GM23338 (cell line): ENCODE measurements at regions not wholly inside any gene's neighbourhood (a gene's known extent, or its start where the extent isn't known, plus 50 kb on each side); places are given as distances from the start of the nearest gene placed in this dataset.

Experiments
- CREB1 ChIP-seq: fragments of 250-450 bp; sonication (Bioruptor Pico); IDR thresholded peaks from 2 replicates; pipeline ENCODE4 v1.5.0; 2020; ENCODE audit warnings: low read depth, mild to moderate bottlenecking, moderate library complexity
- EZH2 ChIP-seq: fragments of 200-600 bp; sonication (generic); IDR thresholded peaks from one replicate; pipeline ENCODE4 v1.8.0; 2017; ENCODE audit warnings: antibody characterized with exemption, mild to moderate bottlenecking, low read depth; ENCODE audit not compliant: unreplicated experiment
- EZH2phosphoT487 ChIP-seq: fragments of 200-600 bp; sonication (generic); IDR thresholded peaks from one replicate; pipeline ENCODE4 v1.8.1; 2018; ENCODE audit warnings: antibody characterized with exemption; ENCODE audit not compliant: unreplicated experiment
- JUNB ChIP-seq: IDR thresholded peaks from one replicate; pipeline ENCODE4 v1.6.1; 2016; ENCODE audit warnings: antibody characterized with exemption; ENCODE audit not compliant: unreplicated experiment
- POLR2AphosphoS5 ChIP-seq: IDR thresholded peaks from 2 replicates; pipeline ENCODE4 v1.6.1; 2016; ENCODE audit warnings: antibody characterized with exemption, low read depth
- ZNF331 ChIP-seq: fragments of 250-450 bp; sonication (Bioruptor Pico); IDR thresholded peaks from 2 replicates; pipeline ENCODE4 v1.5.0; 2020; ENCODE audit warnings: low read depth, mild to moderate bottlenecking, moderate library complexity
- TF ChIP-seq, protein P1 (sequence below): IDR thresholded peaks from one replicate; pipeline ENCODE4 v1.6.1; 2018; ENCODE audit warnings: antibody characterized with exemption; ENCODE audit not compliant: unreplicated experiment
- TF ChIP-seq, protein P2 (sequence below), 2 experiments: fragments of 200-600 bp in 1 of 2; sonication (generic) in 1 of 2; conservative IDR thresholded peaks; 2 replicates each; pipeline versions ENCODE4 v1.5.1 to v1.6.1; 2016 to 2017; ENCODE audit warnings: antibody characterized with exemption in 2 of 2, low read depth in 2 of 2, mild to moderate bottlenecking in 2 of 2, moderate library complexity in 1 of 2

DNA sequence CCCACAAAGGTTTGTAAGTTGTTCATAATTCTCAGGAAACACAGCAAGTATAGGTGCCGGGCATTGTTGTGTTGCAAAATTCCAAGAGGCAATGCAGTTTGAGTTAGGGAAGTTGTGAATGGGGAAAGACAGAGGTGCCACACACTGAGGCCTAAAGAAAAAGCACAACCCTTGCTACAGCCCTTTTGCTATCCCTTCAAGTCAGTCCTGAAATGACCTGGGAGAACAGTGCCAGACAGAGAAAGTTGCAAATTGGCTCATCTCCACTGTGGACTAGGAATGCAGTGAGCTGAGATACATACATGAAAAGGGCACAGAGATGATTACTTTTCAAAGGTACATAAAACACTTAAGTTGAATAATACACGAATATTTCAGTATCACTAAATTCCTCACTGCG, 213.3 kb upstream of the TMTC1 start:
- no peak for TF ChIP-seq EZH2phosphoT487
- TF ChIP-seq POLR2AphosphoS5: no peak
- TF ChIP-seq, protein P1, sequence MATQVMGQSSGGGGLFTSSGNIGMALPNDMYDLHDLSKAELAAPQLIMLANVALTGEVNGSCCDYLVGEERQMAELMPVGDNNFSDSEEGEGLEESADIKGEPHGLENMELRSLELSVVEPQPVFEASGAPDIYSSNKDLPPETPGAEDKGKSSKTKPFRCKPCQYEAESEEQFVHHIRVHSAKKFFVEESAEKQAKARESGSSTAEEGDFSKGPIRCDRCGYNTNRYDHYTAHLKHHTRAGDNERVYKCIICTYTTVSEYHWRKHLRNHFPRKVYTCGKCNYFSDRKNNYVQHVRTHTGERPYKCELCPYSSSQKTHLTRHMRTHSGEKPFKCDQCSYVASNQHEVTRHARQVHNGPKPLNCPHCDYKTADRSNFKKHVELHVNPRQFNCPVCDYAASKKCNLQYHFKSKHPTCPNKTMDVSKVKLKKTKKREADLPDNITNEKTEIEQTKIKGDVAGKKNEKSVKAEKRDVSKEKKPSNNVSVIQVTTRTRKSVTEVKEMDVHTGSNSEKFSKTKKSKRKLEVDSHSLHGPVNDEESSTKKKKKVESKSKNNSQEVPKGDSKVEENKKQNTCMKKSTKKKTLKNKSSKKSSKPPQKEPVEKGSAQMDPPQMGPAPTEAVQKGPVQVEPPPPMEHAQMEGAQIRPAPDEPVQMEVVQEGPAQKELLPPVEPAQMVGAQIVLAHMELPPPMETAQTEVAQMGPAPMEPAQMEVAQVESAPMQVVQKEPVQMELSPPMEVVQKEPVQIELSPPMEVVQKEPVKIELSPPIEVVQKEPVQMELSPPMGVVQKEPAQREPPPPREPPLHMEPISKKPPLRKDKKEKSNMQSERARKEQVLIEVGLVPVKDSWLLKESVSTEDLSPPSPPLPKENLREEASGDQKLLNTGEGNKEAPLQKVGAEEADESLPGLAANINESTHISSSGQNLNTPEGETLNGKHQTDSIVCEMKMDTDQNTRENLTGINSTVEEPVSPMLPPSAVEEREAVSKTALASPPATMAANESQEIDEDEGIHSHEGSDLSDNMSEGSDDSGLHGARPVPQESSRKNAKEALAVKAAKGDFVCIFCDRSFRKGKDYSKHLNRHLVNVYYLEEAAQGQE: peak; percentile 26
- TF ChIP-seq, protein P2, sequence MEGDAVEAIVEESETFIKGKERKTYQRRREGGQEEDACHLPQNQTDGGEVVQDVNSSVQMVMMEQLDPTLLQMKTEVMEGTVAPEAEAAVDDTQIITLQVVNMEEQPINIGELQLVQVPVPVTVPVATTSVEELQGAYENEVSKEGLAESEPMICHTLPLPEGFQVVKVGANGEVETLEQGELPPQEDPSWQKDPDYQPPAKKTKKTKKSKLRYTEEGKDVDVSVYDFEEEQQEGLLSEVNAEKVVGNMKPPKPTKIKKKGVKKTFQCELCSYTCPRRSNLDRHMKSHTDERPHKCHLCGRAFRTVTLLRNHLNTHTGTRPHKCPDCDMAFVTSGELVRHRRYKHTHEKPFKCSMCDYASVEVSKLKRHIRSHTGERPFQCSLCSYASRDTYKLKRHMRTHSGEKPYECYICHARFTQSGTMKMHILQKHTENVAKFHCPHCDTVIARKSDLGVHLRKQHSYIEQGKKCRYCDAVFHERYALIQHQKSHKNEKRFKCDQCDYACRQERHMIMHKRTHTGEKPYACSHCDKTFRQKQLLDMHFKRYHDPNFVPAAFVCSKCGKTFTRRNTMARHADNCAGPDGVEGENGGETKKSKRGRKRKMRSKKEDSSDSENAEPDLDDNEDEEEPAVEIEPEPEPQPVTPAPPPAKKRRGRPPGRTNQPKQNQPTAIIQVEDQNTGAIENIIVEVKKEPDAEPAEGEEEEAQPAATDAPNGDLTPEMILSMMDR (conservative IDR thresholded peaks at IDR 0.05; ENCODE audit: low read depth in 2 of 2): no peak
- no peak for TF ChIP-seq CREB1
- TF ChIP-seq EZH2: no peak
- no peak for TF ChIP-seq ZNF331
- no peak for TF ChIP-seq JUNB
